Choroid plexus epithelial cell (primary cell): ENCODE measurements at regions not wholly inside any gene's neighbourhood (a gene's known extent, or its start where the extent isn't known, plus 50 kb on each side); places are given as distances from the start of the nearest gene placed in this dataset.

Experiments used
- DNase-seq: peaks from one replicate; pipeline ENCODE4 v3.0.0-alpha.2; 2010; ENCODE audit warnings: low read depth
- H3K4me3 ChIP-seq: 2 replicates; pipeline ENCODE4 v1.5.1; 2011; ENCODE audit warnings: low read depth, mild to moderate bottlenecking, control low read depth, low read length, moderate library complexity
- TF ChIP-seq, protein P1 (sequence below): conservative IDR thresholded peaks from 2 replicates; pipeline ENCODE4 v1.5.1; 2011; ENCODE audit warnings: low read depth, mild to moderate bottlenecking, control low read depth, inconsistent platforms, low read length, moderate library complexity

DNA sequence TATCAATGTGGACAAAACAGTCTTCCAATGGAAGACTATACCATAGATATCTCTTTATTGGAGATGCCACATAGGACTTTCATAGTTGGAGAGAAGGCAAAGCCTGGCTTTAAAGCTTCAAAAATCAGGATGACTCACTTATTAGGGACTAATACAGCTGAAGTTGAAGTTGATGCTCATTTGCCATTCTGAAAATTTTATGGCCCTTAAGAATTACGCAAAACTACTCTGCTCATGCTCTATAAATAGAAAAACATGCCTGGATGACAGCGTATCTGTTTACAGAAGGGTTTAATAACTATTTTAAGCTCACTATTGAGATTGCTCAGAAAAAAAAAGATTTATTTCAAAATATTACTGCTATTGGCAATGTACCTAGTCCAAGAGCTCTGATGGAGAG is 155.5 kb upstream of the DST start:
- TF ChIP-seq, protein P1, sequence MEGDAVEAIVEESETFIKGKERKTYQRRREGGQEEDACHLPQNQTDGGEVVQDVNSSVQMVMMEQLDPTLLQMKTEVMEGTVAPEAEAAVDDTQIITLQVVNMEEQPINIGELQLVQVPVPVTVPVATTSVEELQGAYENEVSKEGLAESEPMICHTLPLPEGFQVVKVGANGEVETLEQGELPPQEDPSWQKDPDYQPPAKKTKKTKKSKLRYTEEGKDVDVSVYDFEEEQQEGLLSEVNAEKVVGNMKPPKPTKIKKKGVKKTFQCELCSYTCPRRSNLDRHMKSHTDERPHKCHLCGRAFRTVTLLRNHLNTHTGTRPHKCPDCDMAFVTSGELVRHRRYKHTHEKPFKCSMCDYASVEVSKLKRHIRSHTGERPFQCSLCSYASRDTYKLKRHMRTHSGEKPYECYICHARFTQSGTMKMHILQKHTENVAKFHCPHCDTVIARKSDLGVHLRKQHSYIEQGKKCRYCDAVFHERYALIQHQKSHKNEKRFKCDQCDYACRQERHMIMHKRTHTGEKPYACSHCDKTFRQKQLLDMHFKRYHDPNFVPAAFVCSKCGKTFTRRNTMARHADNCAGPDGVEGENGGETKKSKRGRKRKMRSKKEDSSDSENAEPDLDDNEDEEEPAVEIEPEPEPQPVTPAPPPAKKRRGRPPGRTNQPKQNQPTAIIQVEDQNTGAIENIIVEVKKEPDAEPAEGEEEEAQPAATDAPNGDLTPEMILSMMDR, result no peak
- H3K4me3 ChIP-seq, result no peak overlapping the region
- DNase-seq, result peak; percentile 75

DNA sequence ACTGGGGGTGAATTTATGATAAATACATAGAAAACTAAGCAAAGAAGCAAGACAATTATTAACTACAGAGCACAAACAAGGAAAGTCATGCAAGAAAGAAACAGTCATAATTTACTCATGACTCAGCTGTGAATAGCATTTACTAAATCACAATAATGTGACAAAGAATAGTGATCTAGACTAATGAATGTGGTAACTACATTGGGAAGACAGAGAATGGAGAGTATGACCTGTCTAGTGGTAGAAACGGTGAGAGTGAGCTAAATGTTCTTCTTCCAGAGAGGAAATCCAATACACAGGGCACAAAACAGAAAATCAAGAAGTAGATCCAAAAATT is 153.5 kb upstream of the DST start:
- no peak overlapping the region for H3K4me3 ChIP-seq
- DNase-seq, result no peak
- TF ChIP-seq, protein P1, result no peak

DNA sequence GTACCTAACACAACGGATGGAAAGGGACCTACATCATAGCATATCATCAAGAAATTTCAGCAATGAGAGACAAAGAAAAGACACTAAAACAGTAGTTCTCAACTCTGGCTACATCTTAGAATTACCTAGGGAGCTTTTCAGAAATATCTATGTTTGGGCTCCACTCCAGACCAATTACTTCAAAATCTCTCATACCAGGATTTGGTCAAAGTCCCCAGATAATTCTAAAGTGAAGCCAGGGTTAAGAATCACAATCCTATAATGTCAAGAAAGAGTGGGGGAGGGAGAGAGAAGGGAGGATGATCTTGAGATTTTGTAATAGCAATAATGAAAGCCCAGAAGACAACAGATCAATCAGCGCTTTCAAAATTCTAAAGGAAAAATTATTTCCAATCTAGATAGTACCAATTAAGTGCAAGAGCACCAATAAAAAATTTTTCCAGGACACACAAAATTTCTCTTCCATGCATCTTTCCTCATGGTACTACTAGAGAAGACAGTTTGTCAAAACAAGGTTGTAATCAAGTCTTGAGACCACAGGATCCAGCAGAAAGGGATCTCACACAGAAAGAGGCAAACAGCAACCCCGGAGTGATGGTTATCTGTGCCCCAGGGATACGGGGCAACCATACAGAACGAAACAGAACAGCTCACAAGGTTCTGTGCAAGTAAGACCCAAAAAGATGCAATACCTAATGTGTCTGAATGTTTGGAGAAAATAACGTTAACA is 152.9 kb upstream of the DST start:
- TF ChIP-seq, protein P1, result no peak
- no peak overlapping the region for H3K4me3 ChIP-seq
- no peak for DNase-seq

DNA sequence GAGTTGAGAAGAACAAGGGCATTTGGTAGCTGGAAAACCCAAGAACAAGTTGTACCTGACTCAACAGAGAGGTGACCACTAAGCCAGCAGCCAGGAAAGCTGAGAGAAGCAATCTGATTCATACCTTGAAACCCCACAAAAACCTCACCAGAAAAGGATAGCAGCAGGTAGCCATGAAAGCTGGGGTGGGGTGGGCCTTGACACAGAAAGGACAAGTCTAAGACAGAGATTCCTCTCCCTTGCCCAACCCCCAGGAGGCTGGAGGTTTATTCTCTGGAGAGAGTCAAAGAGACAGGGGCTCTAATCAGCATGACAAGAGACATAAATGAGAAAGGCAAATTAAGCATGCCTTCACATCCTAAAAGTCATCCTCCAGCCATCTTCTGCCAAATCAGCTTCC is 151.7 kb upstream of the DST start:
- TF ChIP-seq, protein P1, result no peak
- DNase-seq, result no peak
- no peak overlapping the region for H3K4me3 ChIP-seq

DNA sequence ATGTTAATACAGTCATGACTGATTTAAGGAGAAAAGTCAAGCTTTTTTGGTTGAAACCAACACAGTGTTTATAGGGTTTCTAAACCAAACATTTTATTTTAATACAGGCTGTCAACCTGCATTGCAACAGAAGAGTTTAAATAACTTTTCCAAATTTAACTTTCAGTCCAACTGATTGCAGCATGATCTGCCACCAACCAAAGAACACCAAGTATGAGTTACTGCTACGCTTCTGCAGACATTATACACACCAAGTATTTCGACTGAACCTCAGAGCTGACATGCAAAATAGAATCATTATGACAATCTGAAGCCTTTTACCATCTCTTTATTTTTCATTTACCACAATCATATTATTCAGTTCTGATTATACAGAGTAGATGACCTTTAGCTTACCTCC is 151.2 kb upstream of the DST start:
- no peak overlapping the region for H3K4me3 ChIP-seq
- TF ChIP-seq, protein P1, result no peak
- DNase-seq, result no peak

DNA sequence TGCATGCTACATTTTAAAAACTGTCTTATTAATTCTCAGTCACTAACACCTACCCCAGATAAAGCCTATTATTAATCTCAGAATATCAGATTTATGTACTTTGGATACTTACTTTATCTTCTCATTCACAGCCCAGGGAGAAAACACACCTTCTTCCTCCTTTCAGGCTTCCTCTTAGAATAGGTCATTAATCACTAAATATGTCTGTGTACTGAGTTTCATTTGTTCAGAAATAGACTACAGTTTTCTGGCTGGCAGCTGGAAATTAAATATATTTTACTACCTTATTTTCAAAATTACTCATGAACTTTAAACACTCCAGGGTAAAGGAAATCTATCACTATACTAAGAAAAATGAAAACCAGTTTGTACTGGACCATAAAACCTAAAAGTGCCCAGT is 147.7 kb upstream of the DST start:
- H3K4me3 ChIP-seq, result no peak overlapping the region
- DNase-seq, result no peak
- TF ChIP-seq, protein P1, result no peak

DNA sequence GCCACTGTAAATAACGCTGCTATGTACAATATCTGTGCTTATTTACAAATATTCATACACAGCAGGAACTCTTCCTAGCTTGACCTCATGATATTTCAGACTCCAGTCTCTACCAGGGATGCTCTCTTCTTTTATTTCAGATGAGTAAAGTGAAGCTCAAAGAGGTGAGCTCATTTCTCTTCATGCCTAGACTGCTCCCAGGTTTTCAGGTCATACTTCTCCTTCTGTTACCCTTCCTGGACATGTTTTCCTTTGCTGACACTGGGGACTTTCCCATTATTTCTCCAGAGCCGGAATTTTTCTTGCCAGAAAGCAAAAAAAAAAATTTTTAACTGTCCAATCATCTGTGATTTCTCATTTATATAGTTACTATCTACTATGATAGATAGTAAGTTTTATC is 147.2 kb upstream of the DST start:
- no peak overlapping the region for H3K4me3 ChIP-seq
- TF ChIP-seq, protein P1, result no peak
- DNase-seq, result no peak
